Activated CD4-positive, alpha-beta T cell treated with anti-CD3 and anti-CD28 coated beads, Interleukin-2, amount 10 ng/mL, durations not matched to agents 24 days and 14 days (primary cell): ENCODE measurements at regions not wholly inside any gene's neighbourhood (a gene's known extent, or its start where the extent isn't known, plus 50 kb on each side); places are given as distances from the start of the nearest gene placed in this dataset.

Experiments used
- DNase-seq: peaks from one replicate; pipeline ENCODE4 v3.0.0; 2022
- H3K27ac Mint-ChIP-seq: one replicate; pipeline ENCODE4 v1.8.0; 2022; ENCODE audit warnings: mild to moderate bottlenecking, mixed read lengths
- H3K27me3 Mint-ChIP-seq: one replicate; pipeline ENCODE4 v1.8.0; 2022; ENCODE audit warnings: mixed read lengths
- H3K36me3 Mint-ChIP-seq: one replicate; pipeline ENCODE4 v1.8.0; 2022; ENCODE audit warnings: low read depth, mild to moderate bottlenecking, mixed read lengths
- H3K4me1 Mint-ChIP-seq: one replicate; pipeline ENCODE4 v1.8.0; 2021; ENCODE audit warnings: mixed read lengths
- H3K4me3 Mint-ChIP-seq: one replicate; pipeline ENCODE4 v1.8.0; 2022; ENCODE audit warnings: mild to moderate bottlenecking, moderate library complexity, mixed read lengths
- H3K9me3 Mint-ChIP-seq: one replicate; pipeline ENCODE4 v1.8.0; 2021; ENCODE audit warnings: mixed read lengths
- intact Hi-C: fragments of 100-400 bp; cut with micrococcal nuclease; formaldehyde crosslinking; loops from one replicate; pipeline ENCODE4 v1.15.1; 2023

- Mint-ChIP-seq H3K9me3 (no peaks in the 10 kb centered on the region), H3K4me1 (peaks cover 4% of the 10 kb centered on the region), H3K27ac (no peak overlapping the region), H3K4me3 (no peak overlapping the region), H3K36me3 (no peaks in the 10 kb centered on the region), H3K27me3 (no peaks in the 10 kb centered on the region)
- no peak for DNase-seq
- intact Hi-C loops, result no loop called here
Measured at GRCh38 chr2:19128148-19128547, 230.3 kb downstream of the OSR1 start.

DNA sequence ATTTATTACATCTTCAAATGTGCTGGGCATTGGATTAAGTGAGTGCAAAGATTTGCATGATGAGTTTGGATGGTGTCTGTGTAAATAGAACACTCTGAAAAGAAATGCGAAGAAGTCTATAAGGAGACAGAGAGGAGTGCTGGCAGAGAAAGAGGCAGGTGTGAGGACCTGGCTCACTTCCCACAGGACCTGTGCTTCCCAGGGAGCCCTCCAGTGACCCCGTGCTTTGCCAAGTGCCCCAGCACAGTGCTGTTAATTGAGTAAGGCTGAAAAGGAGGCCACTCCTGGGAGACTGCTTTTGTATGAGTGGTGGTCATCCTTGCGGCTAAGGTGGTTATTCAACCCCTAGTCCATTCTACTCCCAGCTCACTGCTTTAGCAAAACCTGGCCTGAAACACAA lies 230.8 kb downstream of the OSR1 start:
- intact Hi-C loops, result no loop called here

GRCh38 chr2:19125901-19126680 lies 232.3 kb downstream of the OSR1 start:
- no peak for DNase-seq
- Mint-ChIP-seq H3K27ac (no peak overlapping the region), H3K27me3 (no peaks in the 10 kb centered on the region), H3K4me3 (no peak overlapping the region), H3K9me3 (no peaks in the 10 kb centered on the region), H3K4me1 (peaks cover 2% of the 10 kb centered on the region), H3K36me3 (no peaks in the 10 kb centered on the region)
- intact Hi-C loops, result no loop called here

More for the DNA sequence above, 230.8 kb downstream of the OSR1 start:
- H3K36me3 Mint-ChIP-seq, result no peaks in the 10 kb centered on the region
- H3K4me3 Mint-ChIP-seq, result no peak overlapping the region
- no peak overlapping the region for H3K27ac Mint-ChIP-seq
- no peaks in the 10 kb centered on the region for H3K27me3 Mint-ChIP-seq
- no peaks in the 10 kb centered on the region for H3K9me3 Mint-ChIP-seq
- DNase-seq, result no peak
- H3K4me1 Mint-ChIP-seq, result peaks cover 4% of the 10 kb centered on the region

DNA sequence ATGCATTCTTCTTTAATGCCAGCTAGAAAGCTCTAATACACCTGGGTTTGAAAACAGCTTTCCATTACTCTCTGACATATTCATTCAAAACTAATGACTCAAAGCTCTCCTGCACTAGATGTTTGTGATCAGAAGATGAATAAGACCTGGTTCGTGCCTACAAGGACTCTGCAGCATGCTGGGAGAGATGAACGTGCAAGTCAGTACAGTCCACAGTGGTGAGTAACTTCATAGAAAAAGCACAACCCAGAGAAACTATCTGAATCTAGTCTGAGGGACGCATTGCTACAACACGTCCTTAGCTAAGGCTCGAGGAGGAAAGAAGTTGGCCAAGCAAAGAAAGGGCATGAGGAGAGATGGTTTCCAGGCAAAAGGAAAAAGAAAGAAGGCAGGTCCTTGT lies 234.3 kb downstream of the OSR1 start:
- H3K36me3 Mint-ChIP-seq, result no peaks in the 10 kb centered on the region
- H3K27ac Mint-ChIP-seq, result no peak overlapping the region
- H3K9me3 Mint-ChIP-seq, result no peaks in the 10 kb centered on the region
- no peak overlapping the region for H3K4me3 Mint-ChIP-seq
- no peaks in the 10 kb centered on the region for H3K4me1 Mint-ChIP-seq
- intact Hi-C loops, result no loop called here
- H3K27me3 Mint-ChIP-seq, result no peaks in the 10 kb centered on the region
- no peak for DNase-seq

DNA sequence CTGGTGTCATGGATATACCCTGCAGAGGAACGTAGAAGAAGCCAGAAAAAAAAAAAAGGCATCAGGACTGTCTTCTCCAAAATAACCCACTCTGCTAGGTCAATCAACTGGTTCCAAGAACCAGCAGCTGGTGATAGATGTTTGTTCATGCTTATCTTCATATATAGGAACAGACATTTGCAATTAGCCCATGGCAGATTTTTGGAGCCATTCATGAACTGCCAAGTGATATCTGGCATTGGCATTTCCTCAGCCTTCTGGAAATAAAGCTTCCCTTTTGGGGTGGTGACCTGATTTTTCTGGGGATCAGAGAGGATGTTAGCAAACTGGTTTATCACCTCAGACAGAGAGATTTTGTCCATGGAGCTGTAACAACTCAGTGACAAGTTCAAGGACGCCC lies 234.9 kb downstream of the OSR1 start:
- intact Hi-C loops, result no loop called here
- Mint-ChIP-seq H3K36me3 (no peaks in the 10 kb centered on the region), H3K9me3 (no peaks in the 10 kb centered on the region), H3K27me3 (no peaks in the 10 kb centered on the region), H3K4me3 (no peak overlapping the region), H3K4me1 (no peaks in the 10 kb centered on the region), H3K27ac (no peak overlapping the region)
- no peak for DNase-seq

DNA sequence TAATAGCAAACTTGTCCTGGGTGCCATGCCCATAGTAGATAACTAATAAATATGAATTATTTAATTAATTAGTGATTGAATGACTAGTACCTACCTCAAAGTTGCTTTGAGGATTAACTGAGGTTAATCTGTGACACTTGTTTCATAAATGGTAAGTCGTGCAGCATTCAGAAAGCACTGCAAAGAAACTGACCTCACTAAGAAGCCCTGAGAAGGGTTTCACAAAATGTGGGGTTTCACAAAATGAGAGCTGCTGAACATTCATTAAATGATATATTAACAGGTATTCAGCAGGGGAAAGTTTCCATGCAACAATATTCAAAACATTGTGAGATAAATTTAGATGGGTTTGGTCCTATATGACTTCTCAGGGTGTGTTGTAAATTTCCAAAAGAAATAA lies 236.2 kb downstream of the OSR1 start:
- Mint-ChIP-seq H3K27ac (no peak overlapping the region), H3K4me1 (no peaks in the 10 kb centered on the region), H3K36me3 (no peaks in the 10 kb centered on the region), H3K9me3 (no peaks in the 10 kb centered on the region), H3K4me3 (no peak overlapping the region), H3K27me3 (no peaks in the 10 kb centered on the region)
- DNase-seq, result no peak
- intact Hi-C loops, result no loop called here

DNA sequence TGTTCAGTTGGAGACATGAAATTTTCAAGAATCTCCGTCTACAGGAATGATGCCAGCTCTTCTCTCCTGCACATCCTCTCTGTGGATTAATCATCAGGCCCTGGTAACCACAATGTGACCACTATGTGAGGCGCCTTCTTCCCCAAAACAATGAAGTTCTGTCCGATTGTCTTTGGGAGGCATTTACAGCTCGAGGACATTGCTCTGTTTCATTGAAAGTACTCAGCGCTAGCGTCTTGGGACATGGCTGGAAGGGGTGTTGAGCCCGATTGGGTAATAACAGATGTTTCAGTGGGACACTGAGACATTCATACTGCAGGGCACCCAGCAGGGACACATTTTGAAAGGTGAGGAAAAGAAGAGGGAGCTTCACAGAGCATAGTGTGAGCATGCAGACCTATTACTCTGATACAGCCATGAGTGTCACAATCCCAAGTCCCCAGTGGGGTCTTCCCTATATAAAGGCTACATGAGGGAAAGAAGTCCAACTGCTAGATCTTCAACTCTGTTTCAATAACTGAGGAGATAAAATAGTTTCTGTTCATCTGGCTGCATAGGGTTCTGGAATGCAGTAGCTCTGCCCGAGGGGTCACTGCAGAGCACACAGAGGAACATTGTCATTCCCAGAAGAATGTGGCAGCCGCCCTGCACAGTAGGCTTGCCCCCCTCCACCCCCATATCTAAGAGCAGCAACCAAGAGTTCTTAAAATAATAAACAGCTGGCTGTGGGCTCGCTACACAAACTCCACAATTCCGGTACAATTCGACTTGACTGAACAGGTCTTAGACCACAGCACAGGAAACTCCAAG lies 237.3 kb downstream of the OSR1 start:
- Mint-ChIP-seq H3K4me3 (no peak overlapping the region), H3K4me1 (no peaks in the 10 kb centered on the region), H3K27me3 (no peaks in the 10 kb centered on the region), H3K9me3 (no peaks in the 10 kb centered on the region), H3K27ac (no peak overlapping the region), H3K36me3 (no peaks in the 10 kb centered on the region)
- no peak for DNase-seq
- intact Hi-C loops, result no loop called here

GRCh38 chr2:19120181-19120580 lies 238.2 kb downstream of the OSR1 start:
- no peak overlapping the region for H3K27ac Mint-ChIP-seq
- no peak for DNase-seq
- H3K36me3 Mint-ChIP-seq, result no peaks in the 10 kb centered on the region
- no peaks in the 10 kb centered on the region for H3K27me3 Mint-ChIP-seq
- H3K4me1 Mint-ChIP-seq, result no peaks in the 10 kb centered on the region
- no peak overlapping the region for H3K4me3 Mint-ChIP-seq
- H3K9me3 Mint-ChIP-seq, result no peaks in the 10 kb centered on the region
- intact Hi-C loops, result no loop called here

- no peak for DNase-seq
- Mint-ChIP-seq H3K9me3 (no peaks in the 10 kb centered on the region), H3K4me3 (no peak overlapping the region), H3K27me3 (no peaks in the 10 kb centered on the region), H3K27ac (no peak overlapping the region), H3K4me1 (no peaks in the 10 kb centered on the region), H3K36me3 (no peaks in the 10 kb centered on the region)
- intact Hi-C loops, result no loop called here
Measured at GRCh38 chr2:19119326-19120001, 239.0 kb downstream of the OSR1 start.

DNA sequence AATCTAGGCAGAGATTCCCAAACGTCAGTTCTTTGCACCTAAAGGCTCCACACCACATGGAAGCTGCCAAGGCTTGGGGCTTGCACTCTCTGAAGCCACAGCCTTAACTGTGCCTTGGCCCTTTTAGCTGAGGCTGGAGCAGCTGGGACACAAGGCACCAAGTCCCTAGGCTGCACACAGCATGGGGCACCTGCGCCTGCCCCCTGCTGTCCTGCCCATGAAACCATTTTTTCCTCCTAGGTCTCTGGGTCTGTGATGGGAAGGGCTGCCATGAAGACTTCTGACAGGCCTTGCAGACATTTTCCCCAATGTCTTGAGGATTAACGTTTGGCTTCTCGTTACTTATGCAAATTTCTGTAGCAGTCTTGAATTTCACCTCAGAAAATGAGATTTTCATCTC lies 241.5 kb downstream of the OSR1 start:
- Mint-ChIP-seq H3K27me3 (no peaks in the 10 kb centered on the region), H3K27ac (no peak overlapping the region), H3K4me1 (no peaks in the 10 kb centered on the region), H3K9me3 (no peaks in the 10 kb centered on the region), H3K36me3 (no peaks in the 10 kb centered on the region), H3K4me3 (no peak overlapping the region)
- intact Hi-C loops, result no loop called here
- DNase-seq, result no peak

DNA sequence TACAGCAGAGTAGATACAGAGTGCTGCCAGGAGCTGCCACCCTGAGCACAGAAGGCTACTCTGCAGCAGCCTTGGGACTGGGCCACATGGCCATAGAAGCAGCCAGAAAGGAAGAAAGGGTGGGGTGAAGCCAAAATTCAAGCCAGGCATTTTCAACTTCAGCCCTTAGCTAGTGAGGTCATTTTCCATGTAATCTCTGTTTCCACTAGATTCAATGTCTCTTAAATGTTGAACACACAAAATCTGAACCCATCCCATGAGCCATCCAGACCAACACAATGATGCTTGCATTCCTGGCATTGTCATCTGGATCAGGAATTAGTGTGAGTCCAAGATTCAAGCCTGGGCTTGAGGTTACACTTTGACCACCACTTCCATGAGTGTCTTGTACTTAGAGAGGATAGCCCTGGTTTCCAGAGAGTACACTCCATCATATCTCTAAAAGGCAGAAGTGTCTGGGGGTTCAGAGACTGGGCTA lies 243.6 kb downstream of the OSR1 start:
- Mint-ChIP-seq H3K9me3 (no peaks in the 10 kb centered on the region), H3K4me3 (no peak overlapping the region), H3K4me1 (no peaks in the 10 kb centered on the region), H3K36me3 (no peaks in the 10 kb centered on the region), H3K27me3 (no peaks in the 10 kb centered on the region), H3K27ac (no peak overlapping the region)
- no peak for DNase-seq
- intact Hi-C loops, result no loop called here

GRCh38 chr2:19114126-19114525 lies 244.3 kb downstream of the OSR1 start:
- no peak for DNase-seq
- Mint-ChIP-seq H3K36me3 (no peaks in the 10 kb centered on the region), H3K9me3 (no peaks in the 10 kb centered on the region), H3K4me3 (no peak overlapping the region), H3K4me1 (no peaks in the 10 kb centered on the region), H3K27ac (no peak overlapping the region), H3K27me3 (no peaks in the 10 kb centered on the region)
- intact Hi-C loops, result no loop called here

- Mint-ChIP-seq H3K27me3 (no peaks in the 10 kb centered on the region), H3K9me3 (no peaks in the 10 kb centered on the region), H3K36me3 (no peaks in the 10 kb centered on the region), H3K4me1 (no peaks in the 10 kb centered on the region), H3K27ac (no peak overlapping the region), H3K4me3 (no peak overlapping the region)
- intact Hi-C loops, result no loop called here
- no peak for DNase-seq
Measured at GRCh38 chr2:19111354-19111753, 247.1 kb downstream of the OSR1 start.

- Mint-ChIP-seq H3K27ac (no peak overlapping the region), H3K36me3 (no peaks in the 10 kb centered on the region), H3K4me3 (no peak overlapping the region), H3K4me1 (no peaks in the 10 kb centered on the region), H3K9me3 (no peaks in the 10 kb centered on the region), H3K27me3 (no peaks in the 10 kb centered on the region)
- intact Hi-C loops, result no loop called here
- DNase-seq, result no peak
Measured at GRCh38 chr2:19109518-19109917, 248.9 kb downstream of the OSR1 start.
